ENCODE measurements at regions not wholly inside any gene's neighbourhood (a gene's known extent, or its start where the extent isn't known, plus 50 kb on each side); places are given as distances from the start of the nearest gene placed in this dataset.

DNA sequence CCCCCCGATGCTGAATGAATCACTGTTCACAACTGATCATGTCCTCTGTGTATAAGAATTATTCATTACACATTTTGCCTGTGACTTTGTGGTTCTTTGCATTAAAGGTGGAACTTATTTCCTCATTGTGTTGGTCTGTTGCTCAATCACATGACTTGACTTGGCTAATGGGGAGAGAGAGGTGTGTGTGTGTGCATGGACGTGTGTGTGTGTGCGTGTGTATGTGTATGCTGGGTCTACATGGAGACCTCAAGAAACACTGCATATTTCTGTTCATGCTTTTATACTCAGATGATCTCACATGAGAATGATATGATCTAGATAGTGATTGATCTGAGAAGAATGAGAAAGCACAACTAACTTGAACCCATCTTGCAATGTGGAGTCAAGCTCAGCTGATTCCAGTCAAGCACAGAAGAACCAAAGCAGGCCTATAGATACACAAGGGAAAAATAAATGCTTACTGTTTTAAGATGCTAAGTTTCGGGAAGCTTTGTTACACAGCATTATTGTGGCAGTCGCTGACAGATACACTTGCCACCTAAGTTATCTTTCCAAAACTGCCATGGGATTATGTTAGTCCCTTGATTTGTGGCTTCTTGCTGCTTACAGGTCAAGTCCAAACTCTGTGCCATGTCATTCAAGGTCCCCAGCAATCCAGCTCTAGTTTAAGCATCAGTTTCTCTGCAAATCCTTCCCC lies 167.9 kb upstream of the ZFHX3 start:
- H3K27ac ChIP-seq = peak overlapping the region; percentile 17
- TF ChIP-seq, protein P1, sequence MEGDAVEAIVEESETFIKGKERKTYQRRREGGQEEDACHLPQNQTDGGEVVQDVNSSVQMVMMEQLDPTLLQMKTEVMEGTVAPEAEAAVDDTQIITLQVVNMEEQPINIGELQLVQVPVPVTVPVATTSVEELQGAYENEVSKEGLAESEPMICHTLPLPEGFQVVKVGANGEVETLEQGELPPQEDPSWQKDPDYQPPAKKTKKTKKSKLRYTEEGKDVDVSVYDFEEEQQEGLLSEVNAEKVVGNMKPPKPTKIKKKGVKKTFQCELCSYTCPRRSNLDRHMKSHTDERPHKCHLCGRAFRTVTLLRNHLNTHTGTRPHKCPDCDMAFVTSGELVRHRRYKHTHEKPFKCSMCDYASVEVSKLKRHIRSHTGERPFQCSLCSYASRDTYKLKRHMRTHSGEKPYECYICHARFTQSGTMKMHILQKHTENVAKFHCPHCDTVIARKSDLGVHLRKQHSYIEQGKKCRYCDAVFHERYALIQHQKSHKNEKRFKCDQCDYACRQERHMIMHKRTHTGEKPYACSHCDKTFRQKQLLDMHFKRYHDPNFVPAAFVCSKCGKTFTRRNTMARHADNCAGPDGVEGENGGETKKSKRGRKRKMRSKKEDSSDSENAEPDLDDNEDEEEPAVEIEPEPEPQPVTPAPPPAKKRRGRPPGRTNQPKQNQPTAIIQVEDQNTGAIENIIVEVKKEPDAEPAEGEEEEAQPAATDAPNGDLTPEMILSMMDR (IDR thresholded peaks at IDR 0.05) = no peak

DNA sequence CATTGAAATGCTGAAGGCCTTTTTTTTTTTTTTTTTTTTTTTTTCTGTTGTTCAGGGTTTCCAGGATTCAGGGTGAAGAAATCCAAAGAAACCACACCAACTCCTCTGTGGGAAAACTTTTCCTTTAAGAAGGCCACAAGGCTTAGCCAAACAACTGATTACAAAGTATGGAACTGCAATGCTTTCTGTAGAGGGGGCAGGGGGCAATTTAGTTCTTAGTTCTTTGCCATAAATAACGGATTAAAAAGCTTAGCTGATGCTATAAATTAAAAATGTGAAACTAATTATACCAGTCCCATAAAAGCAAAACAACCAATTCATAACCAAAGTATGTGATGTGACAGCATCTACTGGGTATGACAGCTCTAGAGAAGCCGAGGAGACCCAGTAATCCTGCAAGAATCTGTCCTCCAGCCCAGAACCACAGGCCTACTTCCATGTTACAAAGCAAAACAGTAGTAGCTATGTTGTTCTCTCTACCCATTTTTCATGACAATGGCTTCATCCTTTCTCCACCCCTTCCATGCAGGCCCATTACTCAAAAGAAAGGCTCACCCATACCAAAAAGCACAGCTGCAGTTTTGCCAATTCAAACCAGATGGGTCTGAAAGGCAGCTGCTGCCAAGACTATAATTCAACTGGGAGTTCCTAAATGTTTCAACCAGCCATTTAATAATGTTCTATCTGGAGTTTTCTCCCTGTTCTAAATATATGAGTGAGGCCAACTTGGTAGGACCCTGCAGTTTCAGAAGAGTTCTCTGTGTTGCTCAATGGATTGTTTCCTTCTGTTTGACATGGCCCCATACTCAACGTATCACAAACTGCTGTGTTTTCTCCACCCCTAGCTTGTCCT lies 167.1 kb upstream of the ZFHX3 start:
- DNase-seq (ENCODE audit: low spot score in 2 of 2) = no peak
- Histone ChIP-seq H3K36me3 (no peaks in the 10 kb centered on the region), H3K27ac (peak overlapping the region; percentile 12), H3K4me1 (peaks cover 9% of the 10 kb centered on the region), H3K4me3 (no peak overlapping the region), H3K27me3 (no peaks in the 10 kb centered on the region), H3K9me3 (no peaks in the 10 kb centered on the region)
- TF ChIP-seq POLR2A (IDR thresholded peaks at IDR 0.05) (no peak), POLR2AphosphoS5 (IDR thresholded peaks at IDR 0.05) (no peak), EP300 (IDR thresholded peaks at IDR 0.05) (no peak)
- TF ChIP-seq, protein P1 (IDR thresholded peaks at IDR 0.05) = no peak
- WGBS = 49% methylated on average over 3 of the region's 3 CpGs

More for the DNA sequence above, 167.9 kb upstream of the ZFHX3 start:
- WGBS = 73% methylated on average over 5 of the region's 5 CpGs
- Histone ChIP-seq H3K4me3 (no peak overlapping the region), H3K4me1 (peaks cover 9% of the 10 kb centered on the region), H3K36me3 (no peaks in the 10 kb centered on the region), H3K27me3 (no peaks in the 10 kb centered on the region), H3K9me3 (no peaks in the 10 kb centered on the region)
- no peak for DNase-seq (ENCODE audit: low spot score in 2 of 2)

GRCh38 chr16:73213732-73214455 lies 166.0 kb upstream of the ZFHX3 start:
- WGBS = 69% methylated on average over 10 of the region's 10 CpGs
- peaks cover 9% of the 10 kb centered on the region for H3K4me1 ChIP-seq
- H3K27me3 ChIP-seq = no peaks in the 10 kb centered on the region
- H3K4me3 ChIP-seq = no peak overlapping the region
- H3K36me3 ChIP-seq = no peaks in the 10 kb centered on the region
- no peak for DNase-seq (ENCODE audit: low spot score in 2 of 2)
- H3K27ac ChIP-seq = peak overlapping the region; percentile 20
- no peak for TF ChIP-seq POLR2A (IDR thresholded peaks at IDR 0.05)
- no peak for TF ChIP-seq POLR2AphosphoS5 (IDR thresholded peaks at IDR 0.05)
- TF ChIP-seq, protein P1 (IDR thresholded peaks at IDR 0.05) = no peak
- no peak for TF ChIP-seq EP300 (IDR thresholded peaks at IDR 0.05)
- H3K9me3 ChIP-seq = no peaks in the 10 kb centered on the region

DNA sequence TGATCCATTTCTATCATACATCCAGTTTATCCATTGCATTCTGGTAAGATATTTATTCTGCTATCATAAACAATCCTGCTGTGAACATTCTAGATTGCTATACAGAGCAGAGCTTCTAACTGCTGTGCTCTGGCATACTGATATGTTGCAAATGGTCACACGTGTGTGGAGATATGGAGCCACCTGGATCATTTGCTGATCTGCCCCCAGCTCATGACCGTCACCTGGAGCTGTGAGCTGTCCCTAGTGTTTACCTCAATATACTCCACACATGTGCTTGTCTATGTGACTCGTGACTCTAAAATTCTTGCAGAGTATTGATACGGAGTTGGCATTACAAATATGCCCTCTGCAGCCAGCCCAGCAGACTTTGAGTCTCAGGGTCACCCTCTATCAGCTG lies 164.5 kb upstream of the ZFHX3 start:
- Histone ChIP-seq H3K4me3 (no peak overlapping the region), H3K27ac (no peak overlapping the region), H3K4me1 (peaks cover 9% of the 10 kb centered on the region), H3K9me3 (no peaks in the 10 kb centered on the region), H3K27me3 (peaks cover under 1% of the 10 kb centered on the region), H3K36me3 (no peaks in the 10 kb centered on the region)
- TF ChIP-seq EP300 (IDR thresholded peaks at IDR 0.05) = no peak
- TF ChIP-seq, protein P1 (IDR thresholded peaks at IDR 0.05) = no peak
- no peak for TF ChIP-seq POLR2A (IDR thresholded peaks at IDR 0.05)
- TF ChIP-seq POLR2AphosphoS5 (IDR thresholded peaks at IDR 0.05) = no peak
- 81% methylated on average over 4 of the region's 4 CpGs for WGBS
- DNase-seq (ENCODE audit: low spot score in 2 of 2) = no peak

DNA sequence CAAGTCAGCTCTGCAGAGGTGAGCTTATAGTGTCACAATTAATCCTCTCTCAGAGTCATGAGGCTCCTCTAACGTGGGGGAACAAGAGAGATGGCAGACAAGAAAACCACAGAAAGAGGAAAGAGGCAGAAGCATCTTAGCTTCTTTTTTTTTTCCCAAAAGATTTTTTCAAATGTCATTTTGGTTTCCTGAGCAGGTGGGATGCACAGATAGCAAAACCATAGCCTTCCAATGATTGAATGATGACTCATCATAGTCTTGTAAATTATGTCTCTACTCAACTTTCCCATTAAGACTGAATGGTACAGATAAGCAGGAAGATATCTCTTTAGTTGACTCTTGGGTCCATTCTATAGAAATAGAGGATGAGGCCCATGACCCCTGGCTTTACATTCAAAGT lies 162.8 kb upstream of the ZFHX3 start:
- no peak for DNase-seq (ENCODE audit: low spot score in 2 of 2)
- no peaks in the 10 kb centered on the region for H3K9me3 ChIP-seq
- peaks cover 9% of the 10 kb centered on the region for H3K4me1 ChIP-seq
- 61% methylated on average over 1 of the region's 1 CpG for whole genome bisulfite sequencing
- no peak for TF ChIP-seq EP300 (IDR thresholded peaks at IDR 0.05)
- no peak for TF ChIP-seq POLR2AphosphoS5 (IDR thresholded peaks at IDR 0.05)
- TF ChIP-seq, protein P1 (IDR thresholded peaks at IDR 0.05) = no peak
- no peak for TF ChIP-seq POLR2A (IDR thresholded peaks at IDR 0.05)
- no peak overlapping the region for H3K27ac ChIP-seq
- peaks cover 10% of the 10 kb centered on the region for H3K27me3 ChIP-seq
- H3K36me3 ChIP-seq = no peaks in the 10 kb centered on the region
- no peak overlapping the region for H3K4me3 ChIP-seq

Measured in suprapubic skin (tissue), 4 donors.